ENCODE measurements at regions not wholly inside any gene's neighbourhood (a gene's known extent, or its start where the extent isn't known, plus 50 kb on each side); places are given as distances from the start of the nearest gene placed in this dataset.

GRCh38 chr19:29088761-29089160 lies 124.2 kb downstream of the UQCRFS1 start:
- peak overlapping the region; percentile 48 for H2AK5ac ChIP-seq (ENCODE audit: low read depth, low read length)
- no peak overlapping the region for H3K4me2 ChIP-seq (ENCODE audit: insufficient read depth, low read length, poor library complexity, severe bottlenecking)
- peak overlapping the region; percentile 32 for H3K18ac ChIP-seq (ENCODE audit: low read length)
- H4K8ac ChIP-seq (ENCODE audit: low read depth, low read length) = no peak overlapping the region
- H2BK12ac ChIP-seq (ENCODE audit: low read length) = no peak overlapping the region
- H3K79me1 ChIP-seq (ENCODE audit: low read depth, low read length) = no peaks in the 10 kb centered on the region
- no CpG with 5 or more reads among the region's 9 CpGs for WGBS, 2 donors (ENCODE audit: extremely low coverage in 2 of 2, insufficient read length in 2 of 2, insufficient replicate concordance in 1 of 2)
- no peak overlapping the region for H3K4me3 ChIP-seq (ENCODE audit: low read length in 2 of 2)
- H3K36me3 ChIP-seq (replicated peaks in 1 of 2; ENCODE audit: control insufficient read depth in 2 of 2, insufficient read depth in 2 of 2, low read length in 2 of 2) = no peaks in the 10 kb centered on the region
- H3K4ac ChIP-seq (ENCODE audit: low read length) = no peak overlapping the region
- no peak overlapping the region for H2BK120ac ChIP-seq (ENCODE audit: low read depth, low read length)
- no peak overlapping the region for H3K14ac ChIP-seq (ENCODE audit: low read length)
- no peak for DNase-seq (ENCODE audit: low spot score)
- no peak overlapping the region for H4K91ac ChIP-seq (ENCODE audit: low read depth, low read length, poor library complexity)
- no peaks in the 10 kb centered on the region for H3K9me3 ChIP-seq (replicated peaks in 1 of 2; ENCODE audit: control insufficient read depth in 2 of 2, insufficient read depth in 1 of 2, low read depth in 1 of 2, low read length in 2 of 2)
- H3K27ac ChIP-seq (replicated peaks; ENCODE audit: low read length) = no peak overlapping the region
- no peak overlapping the region for H3K9ac ChIP-seq (ENCODE audit: low read depth, low read length, poor library complexity)
- H3K23ac ChIP-seq (ENCODE audit: low read depth, low read length, poor library complexity) = no peak overlapping the region
- H3K27me3 ChIP-seq (ENCODE audit: control insufficient read depth in 3 of 3, insufficient read depth in 3 of 3, low read depth in 1 of 3, low read length in 3 of 3) = no peaks in the 10 kb centered on the region
- H3K4me1 ChIP-seq (ENCODE audit: control insufficient read depth in 2 of 2, insufficient read depth in 1 of 2, low read depth in 1 of 2, low read length in 2 of 2) = peaks cover 0 to 10% of the 10 kb centered on the region in 2 donors
- H2BK5ac ChIP-seq (ENCODE audit: low read length) = no peak overlapping the region
- H2AFZ ChIP-seq (ENCODE audit: low read length) = no peak overlapping the region
- H2BK15ac ChIP-seq (ENCODE audit: low read length) = peak overlapping the region; percentile 60

DNA sequence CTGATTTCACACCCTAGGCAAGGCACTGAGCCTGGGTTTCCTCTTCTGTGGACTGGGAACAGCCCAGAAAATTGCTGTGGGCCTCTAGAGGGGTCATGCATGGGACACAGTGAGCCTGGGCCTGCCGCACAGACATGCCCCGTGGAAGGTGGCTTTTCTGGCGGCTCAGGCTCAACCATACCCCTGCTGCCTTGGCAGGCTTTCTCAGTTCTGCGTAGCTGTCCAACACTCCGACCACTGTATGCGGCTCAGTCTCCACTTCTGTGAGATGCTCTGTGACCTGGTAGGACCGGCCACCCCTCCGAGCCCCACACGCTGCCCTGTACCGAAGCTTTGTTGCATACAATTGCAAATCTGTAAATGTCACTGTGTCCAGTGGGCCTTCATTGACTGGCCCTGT lies 126.3 kb downstream of the UQCRFS1 start:
- H3K4me2 ChIP-seq (ENCODE audit: insufficient read depth, low read length, poor library complexity, severe bottlenecking) = no peak overlapping the region
- no peak overlapping the region for H3K18ac ChIP-seq (ENCODE audit: low read length)
- H2AK5ac ChIP-seq (ENCODE audit: low read depth, low read length) = no peak overlapping the region
- WGBS, 2 donors (ENCODE audit: extremely low coverage in 2 of 2, insufficient read length in 2 of 2, insufficient replicate concordance in 1 of 2) = no CpG with 5 or more reads among the region's 10 CpGs
- no peaks in the 10 kb centered on the region for H3K79me1 ChIP-seq (ENCODE audit: low read depth, low read length)
- no peak for DNase-seq (ENCODE audit: low spot score)
- H3K14ac ChIP-seq (ENCODE audit: low read length) = no peak overlapping the region
- H3K36me3 ChIP-seq (replicated peaks in 1 of 2; ENCODE audit: control insufficient read depth in 2 of 2, insufficient read depth in 2 of 2, low read length in 2 of 2) = no peaks in the 10 kb centered on the region
- H3K27me3 ChIP-seq (ENCODE audit: control insufficient read depth in 3 of 3, insufficient read depth in 3 of 3, low read depth in 1 of 3, low read length in 3 of 3) = no peaks in the 10 kb centered on the region
- no peak overlapping the region for H2BK120ac ChIP-seq (ENCODE audit: low read depth, low read length)
- H2BK15ac ChIP-seq (ENCODE audit: low read length) = no peak overlapping the region
- no peak overlapping the region for H2BK5ac ChIP-seq (ENCODE audit: low read length)
- H3K4me3 ChIP-seq (ENCODE audit: low read length in 2 of 2) = no peak overlapping the region
- no peak overlapping the region for H3K23ac ChIP-seq (ENCODE audit: low read depth, low read length, poor library complexity)
- no peak overlapping the region for H3K27ac ChIP-seq (replicated peaks; ENCODE audit: low read length)
- H3K4ac ChIP-seq (ENCODE audit: low read length) = peak overlapping the region; percentile 20
- peaks cover 0 to 9% of the 10 kb centered on the region in 2 donors for H3K4me1 ChIP-seq (ENCODE audit: control insufficient read depth in 2 of 2, insufficient read depth in 1 of 2, low read depth in 1 of 2, low read length in 2 of 2)
- H3K9ac ChIP-seq (ENCODE audit: low read depth, low read length, poor library complexity) = no peak overlapping the region
- no peak overlapping the region for H4K8ac ChIP-seq (ENCODE audit: low read depth, low read length)
- no peak overlapping the region for H4K91ac ChIP-seq (ENCODE audit: low read depth, low read length, poor library complexity)
- H2BK12ac ChIP-seq (ENCODE audit: low read length) = peak overlapping the region; percentile 50
- H2AFZ ChIP-seq (ENCODE audit: low read length) = no peak overlapping the region
- no peaks in the 10 kb centered on the region for H3K9me3 ChIP-seq (replicated peaks in 1 of 2; ENCODE audit: control insufficient read depth in 2 of 2, insufficient read depth in 1 of 2, low read depth in 1 of 2, low read length in 2 of 2)

DNA sequence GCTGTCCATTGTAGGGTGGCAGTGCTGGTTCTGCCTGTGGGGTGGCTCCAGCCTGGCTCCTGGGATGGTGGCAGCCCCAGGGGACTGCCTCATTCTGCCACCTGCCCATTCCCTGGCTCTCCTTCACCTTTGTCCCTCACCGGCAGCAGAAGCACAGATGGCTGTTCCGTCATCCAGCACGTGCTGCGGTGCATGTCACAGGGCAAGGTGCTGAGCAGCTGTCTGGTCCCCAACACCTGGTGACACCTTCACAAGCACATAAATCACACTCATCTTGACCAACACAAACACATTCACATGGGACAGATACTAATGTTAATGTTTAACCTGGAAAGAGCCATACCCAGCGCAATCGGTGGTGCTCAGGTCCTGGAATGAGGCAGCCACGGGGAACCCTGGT lies 126.8 kb downstream of the UQCRFS1 start:
- Histone ChIP-seq H3K4me3 (ENCODE audit: low read length in 2 of 2) (no peak overlapping the region), H2AFZ (ENCODE audit: low read length) (no peak overlapping the region), H3K27me3 (ENCODE audit: control insufficient read depth in 3 of 3, insufficient read depth in 3 of 3, low read depth in 1 of 3, low read length in 3 of 3) (no peaks in the 10 kb centered on the region), H2BK120ac (ENCODE audit: low read depth, low read length) (no peak overlapping the region), H3K36me3 (replicated peaks in 1 of 2; ENCODE audit: control insufficient read depth in 2 of 2, insufficient read depth in 2 of 2, low read length in 2 of 2) (no peaks in the 10 kb centered on the region), H3K4ac (ENCODE audit: low read length) (no peak overlapping the region), H3K79me1 (ENCODE audit: low read depth, low read length) (no peaks in the 10 kb centered on the region), H3K9ac (ENCODE audit: low read depth, low read length, poor library complexity) (no peak overlapping the region), H3K9me3 (replicated peaks in 1 of 2; ENCODE audit: control insufficient read depth in 2 of 2, insufficient read depth in 1 of 2, low read depth in 1 of 2, low read length in 2 of 2) (no peaks in the 10 kb centered on the region), H4K8ac (ENCODE audit: low read depth, low read length) (no peak overlapping the region), H3K14ac (ENCODE audit: low read length) (no peak overlapping the region), H3K4me2 (ENCODE audit: insufficient read depth, low read length, poor library complexity, severe bottlenecking) (no peak overlapping the region), H3K27ac (replicated peaks; ENCODE audit: low read length) (no peak overlapping the region), H3K18ac (ENCODE audit: low read length) (peak overlapping the region; percentile 4), H2BK12ac (ENCODE audit: low read length) (peak overlapping the region; percentile 50), H2BK5ac (ENCODE audit: low read length) (no peak overlapping the region), H3K23ac (ENCODE audit: low read depth, low read length, poor library complexity) (peak overlapping the region; percentile 67), H4K91ac (ENCODE audit: low read depth, low read length, poor library complexity) (no peak overlapping the region), H2BK15ac (ENCODE audit: low read length) (no peak overlapping the region), H2AK5ac (ENCODE audit: low read depth, low read length) (peak overlapping the region; percentile 98), H3K4me1 (ENCODE audit: control insufficient read depth in 2 of 2, insufficient read depth in 1 of 2, low read depth in 1 of 2, low read length in 2 of 2) (peaks cover 0 to 5% of the 10 kb centered on the region in 2 donors)
- no CpG with 5 or more reads among the region's 7 CpGs for WGBS, 2 donors (ENCODE audit: extremely low coverage in 2 of 2, insufficient read length in 2 of 2, insufficient replicate concordance in 1 of 2)
- DNase-seq (ENCODE audit: low spot score) = no peak

DNA sequence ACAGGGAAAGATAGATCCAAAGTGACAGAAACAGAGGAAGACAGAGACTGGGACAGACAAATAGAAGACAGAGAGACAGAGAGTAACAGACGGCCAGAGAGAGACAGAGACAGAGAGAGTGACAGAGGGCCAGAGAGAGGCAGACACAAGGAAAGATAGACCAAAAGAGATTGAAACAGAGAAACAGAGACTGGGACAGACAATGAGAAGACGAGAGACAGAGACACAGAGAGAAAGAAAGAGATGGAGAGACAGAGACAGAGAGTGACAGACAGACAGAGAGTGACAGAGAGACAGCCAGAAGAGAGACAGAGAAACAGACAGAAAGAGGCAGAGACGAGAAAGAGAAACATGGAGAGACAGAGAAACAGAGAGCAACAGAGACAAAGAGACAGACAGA lies 127.3 kb downstream of the UQCRFS1 start:
- Histone ChIP-seq H3K9me3 (replicated peaks in 1 of 2; ENCODE audit: control insufficient read depth in 2 of 2, insufficient read depth in 1 of 2, low read depth in 1 of 2, low read length in 2 of 2) (no peaks in the 10 kb centered on the region), H3K4me2 (ENCODE audit: insufficient read depth, low read length, poor library complexity, severe bottlenecking) (no peak overlapping the region), H3K14ac (ENCODE audit: low read length) (peak overlapping the region; percentile 17), H3K23ac (ENCODE audit: low read depth, low read length, poor library complexity) (no peak overlapping the region), H2BK5ac (ENCODE audit: low read length) (no peak overlapping the region), H3K18ac (ENCODE audit: low read length) (peak overlapping the region; percentile 4), H4K91ac (ENCODE audit: low read depth, low read length, poor library complexity) (no peak overlapping the region), H2BK15ac (ENCODE audit: low read length) (no peak overlapping the region), H2AK5ac (ENCODE audit: low read depth, low read length) (peak overlapping the region; percentile 98), H2BK120ac (ENCODE audit: low read depth, low read length) (no peak overlapping the region), H3K4ac (ENCODE audit: low read length) (no peak overlapping the region), H2BK12ac (ENCODE audit: low read length) (no peak overlapping the region), H3K27ac (replicated peaks; ENCODE audit: low read length) (no peak overlapping the region), H3K27me3 (ENCODE audit: control insufficient read depth in 3 of 3, insufficient read depth in 3 of 3, low read depth in 1 of 3, low read length in 3 of 3) (no peaks in the 10 kb centered on the region), H3K79me1 (ENCODE audit: low read depth, low read length) (no peaks in the 10 kb centered on the region), H4K8ac (ENCODE audit: low read depth, low read length) (no peak overlapping the region), H3K4me1 (ENCODE audit: control insufficient read depth in 2 of 2, insufficient read depth in 1 of 2, low read depth in 1 of 2, low read length in 2 of 2) (peaks cover 0 to 2% of the 10 kb centered on the region in 2 donors), H2AFZ (ENCODE audit: low read length) (no peak overlapping the region), H3K9ac (ENCODE audit: low read depth, low read length, poor library complexity) (no peak overlapping the region), H3K36me3 (replicated peaks in 1 of 2; ENCODE audit: control insufficient read depth in 2 of 2, insufficient read depth in 2 of 2, low read length in 2 of 2) (no peaks in the 10 kb centered on the region), H3K4me3 (ENCODE audit: low read length in 2 of 2) (no peak overlapping the region)
- WGBS, 2 donors (ENCODE audit: extremely low coverage in 2 of 2, insufficient read length in 2 of 2, insufficient replicate concordance in 1 of 2) = no CpG with 5 or more reads among the region's 3 CpGs
- DNase-seq (ENCODE audit: low spot score) = no peak

Data from neuronal stem cell (in vitro differentiated cells).